ENCODE measurements at regions not wholly inside any gene's neighbourhood (a gene's known extent, or its start where the extent isn't known, plus 50 kb on each side); places are given as distances from the start of the nearest gene placed in this dataset.

DNA sequence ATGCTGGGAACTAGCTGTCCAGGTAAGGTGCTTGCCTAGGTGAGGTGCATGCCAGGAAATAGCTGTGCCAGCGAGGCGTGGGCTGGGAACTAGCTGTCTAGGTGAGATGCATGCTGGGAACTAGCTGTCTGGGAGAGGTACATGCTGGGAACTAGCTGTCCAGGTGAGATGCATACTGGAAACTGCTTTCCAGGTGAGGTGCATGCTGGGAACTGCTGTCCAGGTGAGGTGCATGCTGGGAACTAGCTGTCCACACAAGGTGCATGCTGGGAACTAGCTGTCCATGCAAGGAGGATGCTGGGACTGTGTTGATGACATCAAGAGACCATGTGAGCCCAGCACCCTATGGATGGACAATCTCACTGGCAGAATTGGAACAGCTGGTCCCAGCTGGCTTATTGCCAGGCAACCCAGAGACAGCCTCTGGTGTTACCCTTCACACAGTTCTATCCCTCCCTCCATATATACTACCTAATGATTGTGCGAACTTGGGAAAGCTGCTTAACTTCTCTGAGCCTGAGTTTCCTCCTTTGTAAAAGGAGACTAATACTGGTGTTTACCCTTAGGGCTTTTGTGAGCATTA is 479.9 kb upstream of the RBFOX1 start:
- BruUV-seq (replicated peaks): no TSS peak
- CTCF ChIA-PET: no interaction called here
- in situ Hi-C loops (cut with MboI; ENCODE audit: low sequenced_read_pairs): no loop called here
- Histone ChIP-seq H3K27ac (ENCODE audit: insufficient read depth, low read length) (no peak overlapping the region), H3K9me1 (ENCODE audit: insufficient read depth, low read length) (no peaks in the 10 kb centered on the region), H3K4ac (ENCODE audit: low read depth, low read length) (no peak overlapping the region), H3K4me1 (ENCODE audit: control insufficient read depth, insufficient read depth, low read length) (no peaks in the 10 kb centered on the region), H4K8ac (ENCODE audit: low read depth in 2 of 2, low read length in 2 of 2) (no peak overlapping the region), H3K36me3 (ENCODE audit: control insufficient read depth, insufficient read depth, low read length) (no peaks in the 10 kb centered on the region), H3K56ac (ENCODE audit: extremely low read depth, insufficient read depth, low read length) (no peak overlapping the region), H3K27me3 (ENCODE audit: control insufficient read depth, insufficient read depth, low read length) (no peaks in the 10 kb centered on the region), H2AK9ac (replicated peaks; ENCODE audit: low read depth, low read length, poor library complexity) (no peak overlapping the region), H2BK15ac (ENCODE audit: low read depth, low read length) (no peak overlapping the region), H3K79me1 (ENCODE audit: low read depth in 1 of 2, low read length in 2 of 2) (no peaks in the 10 kb centered on the region), H2AFZ (replicated peaks; ENCODE audit: low read length, poor library complexity) (no peak overlapping the region), H4K5ac (ENCODE audit: low read depth, low read length) (no peak overlapping the region), H3K9ac (ENCODE audit: low read depth, low read length) (no peak overlapping the region), H2BK20ac (ENCODE audit: low read depth, low read length) (no peak overlapping the region), H3K9me3 (ENCODE audit: control insufficient read depth, insufficient read depth, low read length) (peaks cover 9% of the 10 kb centered on the region; the same call in 1 of the 2 replicates), H2BK5ac (ENCODE audit: low read depth, low read length, poor library complexity, severe bottlenecking) (no peak overlapping the region), H4K20me1 (ENCODE audit: insufficient read depth, low read length) (no peaks in the 10 kb centered on the region), H3K14ac (replicated peaks; ENCODE audit: low read depth, low read length) (no peak overlapping the region), H3K4me2 (ENCODE audit: low read depth, low read length) (no peak overlapping the region), H4K91ac (ENCODE audit: insufficient read depth, low read depth, low read length) (no peak overlapping the region), H2BK120ac (ENCODE audit: low read depth, low read length) (no peak overlapping the region), H3K23ac (ENCODE audit: low read depth, low read length) (no peak overlapping the region), H3K4me3 (ENCODE audit: insufficient read depth, low read depth, low read length) (no peak overlapping the region), H3K18ac (ENCODE audit: low read depth, low read length) (no peak overlapping the region), H2AK5ac (ENCODE audit: low read depth, low read length) (no peak overlapping the region)
- POLR2A ChIA-PET (ENCODE audit: unreplicated experiment): no interaction called here
- WGBS, 2 experiments (ENCODE audit: extremely low coverage in 2 of 2, insufficient read length in 1 of 2): 90% methylated on average over 2 of the region's 3 CpGs; no CpG with 5 or more reads in 1 of the 2 experiments
- dilution Hi-C loops (cut with HindIII; ENCODE audit: low sequenced_read_pairs, unreplicated experiment): no loop called here
- DNase-seq: no peak
- TF ChIP-seq NFE2L2 (IDR thresholded peaks at IDR 0.05; ENCODE audit: low read depth, low read length) (no peak), FOS (IDR thresholded peaks at IDR 0.05; ENCODE audit: low read depth, low read length) (no peak), BHLHE40 (IDR thresholded peaks at IDR 0.05; ENCODE audit: low read depth, low read length) (no peak), SMC3 (IDR thresholded peaks at IDR 0.05; ENCODE audit: low read depth, low read length) (no peak), MAZ (IDR thresholded peaks at IDR 0.05; ENCODE audit: borderline replicate concordance, low read depth, low read length) (no peak), CEBPB (IDR thresholded peaks at IDR 0.05; ENCODE audit: low read depth, low read length) (no peak), RAD21 (IDR thresholded peaks at IDR 0.05; ENCODE audit: low read length) (no peak), MXI1 (IDR thresholded peaks at IDR 0.05; ENCODE audit: borderline replicate concordance, low read depth, low read length) (no peak), MAFK (IDR thresholded peaks at IDR 0.05; ENCODE audit: low read depth, low read length) (no peak), CHD1 (IDR thresholded peaks at IDR 0.05; ENCODE audit: low read depth, low read length) (no peak)
- TF ChIP-seq, protein P1, sequence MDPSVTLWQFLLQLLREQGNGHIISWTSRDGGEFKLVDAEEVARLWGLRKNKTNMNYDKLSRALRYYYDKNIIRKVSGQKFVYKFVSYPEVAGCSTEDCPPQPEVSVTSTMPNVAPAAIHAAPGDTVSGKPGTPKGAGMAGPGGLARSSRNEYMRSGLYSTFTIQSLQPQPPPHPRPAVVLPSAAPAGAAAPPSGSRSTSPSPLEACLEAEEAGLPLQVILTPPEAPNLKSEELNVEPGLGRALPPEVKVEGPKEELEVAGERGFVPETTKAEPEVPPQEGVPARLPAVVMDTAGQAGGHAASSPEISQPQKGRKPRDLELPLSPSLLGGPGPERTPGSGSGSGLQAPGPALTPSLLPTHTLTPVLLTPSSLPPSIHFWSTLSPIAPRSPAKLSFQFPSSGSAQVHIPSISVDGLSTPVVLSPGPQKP (IDR thresholded peaks at IDR 0.05; ENCODE audit: borderline replicate concordance, low read depth, low read length): no peak
- TF ChIP-seq, protein P2, sequence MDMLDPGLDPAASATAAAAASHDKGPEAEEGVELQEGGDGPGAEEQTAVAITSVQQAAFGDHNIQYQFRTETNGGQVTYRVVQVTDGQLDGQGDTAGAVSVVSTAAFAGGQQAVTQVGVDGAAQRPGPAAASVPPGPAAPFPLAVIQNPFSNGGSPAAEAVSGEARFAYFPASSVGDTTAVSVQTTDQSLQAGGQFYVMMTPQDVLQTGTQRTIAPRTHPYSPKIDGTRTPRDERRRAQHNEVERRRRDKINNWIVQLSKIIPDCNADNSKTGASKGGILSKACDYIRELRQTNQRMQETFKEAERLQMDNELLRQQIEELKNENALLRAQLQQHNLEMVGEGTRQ (IDR thresholded peaks at IDR 0.05; ENCODE audit: low read depth, low read length): no peak
- intact Hi-C loops (cut with micrococcal nuclease): no loop called here
- ATAC-seq (ENCODE audit: low read depth): no peak
